ENCODE measurements at regions not wholly inside any gene's neighbourhood (a gene's known extent, or its start where the extent isn't known, plus 50 kb on each side); places are given as distances from the start of the nearest gene placed in this dataset.

- no peak for TF ChIP-seq GATA3 (IDR thresholded peaks at IDR 0.05; ENCODE audit: low read depth, low read length)
- TF ChIP-seq GATA2 (IDR thresholded peaks at IDR 0.05; ENCODE audit: low read depth, low read length) = no peak
These were observed 391.0 kb downstream of the SPRY1 start for GRCh38 chr4:123787512-123788080.

Measured in SH-SY5Y (cell line).